BLaER1 treated with 17β-estradiol and CSF1 and Interleukin-3, amounts not matched to agents 10 nM and 100 nM (cell line): ENCODE measurements at regions not wholly inside any gene's neighbourhood (a gene's known extent, or its start where the extent isn't known, plus 50 kb on each side); places are given as distances from the start of the nearest gene placed in this dataset.
A peak's percentile ranks its signal among the peaks of the same experiment; 100 is the strongest.

Experiments used
- H3K27ac ChIP-seq, 11 experiments: shearing (Covaris generic); formaldehyde crosslinking; 2 replicates each; pipeline ENCODE4 v1.8.1; 2022
- H3K27me3 ChIP-seq, 11 experiments: shearing (Covaris generic); formaldehyde crosslinking; 2 replicates each; pipeline ENCODE4 v1.8.1; 2022
- H3K36me3 ChIP-seq, 11 experiments: shearing (Covaris generic); formaldehyde crosslinking; 2 replicates each; pipeline ENCODE4 v1.8.1; 2022
- H3K4me1 ChIP-seq, 10 experiments: shearing (Covaris generic); formaldehyde crosslinking; 2 replicates each; pipeline ENCODE4 v1.8.1; 2022
- H3K4me2 ChIP-seq, 11 experiments: shearing (Covaris generic); formaldehyde crosslinking; 2 replicates each; pipeline ENCODE4 v1.8.1; 2022
- H3K4me3 ChIP-seq, 10 experiments: shearing (Covaris generic); formaldehyde crosslinking; 2 replicates each; pipeline ENCODE4 v1.8.1; 2022
- H3K9ac ChIP-seq, 11 experiments: shearing (Covaris generic); formaldehyde crosslinking; 2 replicates each; pipeline ENCODE4 v1.8.1; 2022
- H3K9me3 ChIP-seq, 11 experiments: shearing (Covaris generic); formaldehyde crosslinking; replicated peaks in 1 of 11; 2 replicates each; pipeline ENCODE4 v1.8.1; 2022
- H4K20me1 ChIP-seq, 11 experiments: shearing (Covaris generic); formaldehyde crosslinking; 2 replicates each; pipeline ENCODE4 v1.8.1; 2022
- Cebpa-rat ChIP-seq, 11 experiments: shearing (Covaris generic); IDR thresholded peaks; 2 replicates each; pipeline ENCODE4 v1.8.1; 2022

DNA sequence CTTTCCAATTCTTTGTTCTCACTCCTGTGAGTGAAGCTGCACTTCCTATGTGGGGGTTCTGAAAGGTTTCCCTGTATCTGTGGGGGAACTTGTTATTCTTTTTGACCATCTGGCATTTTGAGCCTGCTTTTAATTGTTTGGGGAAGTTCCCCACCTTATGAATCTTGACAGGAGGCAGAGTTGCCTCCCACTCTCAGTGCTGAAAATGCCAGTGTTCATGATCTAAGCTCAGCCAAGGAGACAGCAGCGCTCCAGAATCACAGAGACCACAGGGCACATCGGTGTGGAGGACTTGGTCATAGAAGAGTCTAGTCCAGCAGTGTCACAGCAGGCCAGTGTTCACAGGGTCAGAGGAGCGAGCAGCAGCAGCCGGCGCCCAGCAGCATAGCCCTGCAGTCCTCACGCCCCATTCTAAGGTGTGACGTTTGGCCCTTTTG is 63.8 kb upstream of the PRDX6 start:
- no peaks in the 10 kb centered on the region for H3K27me3 ChIP-seq
- H4K20me1 ChIP-seq = no peaks in the 10 kb centered on the region
- peak overlapping the region in 9 of 11 experiments; percentile 3 to 61 (median 19); a peak in 12 of 22 replicates for H3K4me2 ChIP-seq
- H3K4me1 ChIP-seq = peaks cover 37 to 76% (median 56%) of the 10 kb centered on the region in 10 experiments
- no peak overlapping the region for H3K27ac ChIP-seq
- H3K4me3 ChIP-seq = no peak overlapping the region
- H3K9ac ChIP-seq = no peak overlapping the region
- H3K9me3 ChIP-seq = no peaks in the 10 kb centered on the region
- H3K36me3 ChIP-seq = no peaks in the 10 kb centered on the region; a peak in 1 of 22 replicates
- TF ChIP-seq Cebpa-rat (IDR thresholded peaks at IDR 0.05) = no peak

DNA sequence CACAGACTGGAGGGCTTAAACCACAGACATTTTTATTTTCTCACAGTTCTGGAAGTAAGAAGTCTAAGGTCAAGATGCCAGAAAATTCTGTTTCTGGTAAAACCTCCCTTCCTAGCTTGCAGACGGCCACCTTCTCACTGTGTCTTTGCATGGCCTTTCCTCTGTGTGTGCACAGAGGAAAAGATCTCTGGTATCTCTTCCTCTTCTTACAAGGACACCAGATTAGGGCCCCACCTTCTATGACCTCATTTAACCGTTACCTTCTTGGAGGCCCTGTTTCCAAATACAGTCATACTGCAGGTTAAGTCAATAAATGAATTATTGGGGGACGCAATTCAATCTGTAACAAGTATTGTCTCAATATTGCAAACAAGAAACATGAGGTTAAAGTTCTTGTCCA is 63.0 kb upstream of the PRDX6 start:
- peaks cover 29 to 69% (median 48%) of the 10 kb centered on the region in 10 experiments for H3K4me1 ChIP-seq
- no peak overlapping the region for H3K27ac ChIP-seq
- no peak overlapping the region for H3K9ac ChIP-seq
- no peaks in the 10 kb centered on the region for H4K20me1 ChIP-seq
- H3K4me2 ChIP-seq = peak overlapping the region in 9 of 11 experiments; percentile 3 to 61 (median 29); a peak in 13 of 22 replicates
- no peaks in the 10 kb centered on the region for H3K9me3 ChIP-seq
- TF ChIP-seq Cebpa-rat (IDR thresholded peaks at IDR 0.05) = no peak
- no peaks in the 10 kb centered on the region for H3K27me3 ChIP-seq
- no peak overlapping the region for H3K4me3 ChIP-seq
- H3K36me3 ChIP-seq = no peaks in the 10 kb centered on the region; a peak in 1 of 22 replicates

DNA sequence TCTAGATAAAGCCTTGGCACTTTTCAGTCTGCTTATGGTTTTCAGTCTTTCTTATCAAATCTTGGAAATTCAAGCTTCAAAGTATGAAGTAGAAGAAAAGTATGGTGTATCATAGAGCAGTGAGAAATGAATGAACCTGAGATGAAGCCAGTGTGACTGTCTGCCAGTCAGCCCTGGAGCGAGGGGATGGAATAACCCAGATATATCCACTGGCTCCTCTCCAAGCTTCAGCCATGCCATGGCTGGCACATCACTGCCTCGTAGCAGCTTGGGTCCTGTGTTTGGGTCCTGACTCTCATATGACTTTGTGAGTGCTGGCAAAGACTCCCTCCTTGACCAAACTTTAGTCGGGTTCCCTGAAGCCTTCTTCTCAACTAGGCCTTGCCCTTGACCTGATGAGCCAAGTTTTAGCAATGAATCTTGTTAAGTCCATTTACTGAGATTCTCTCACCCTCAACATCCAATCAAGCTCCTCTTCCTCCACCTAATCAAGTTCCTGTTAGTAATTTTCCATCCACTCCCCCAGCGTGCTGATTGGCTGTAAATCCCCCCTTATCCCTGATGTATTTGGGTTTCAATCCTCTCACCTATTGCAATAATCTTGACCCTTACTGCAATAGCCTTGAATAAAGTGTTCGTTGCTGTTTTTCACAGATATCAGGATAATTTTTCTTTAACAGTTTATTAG is 62.5 kb upstream of the PRDX6 start:
- Histone ChIP-seq H3K27me3 (no peaks in the 10 kb centered on the region), H3K27ac (no peak overlapping the region), H3K4me2 (peak overlapping the region in 8 of 11 experiments; percentile 13 to 61 (median 33); a peak in 10 of 22 replicates), H4K20me1 (no peaks in the 10 kb centered on the region), H3K9ac (no peak overlapping the region), H3K4me3 (no peak overlapping the region), H3K4me1 (peaks cover 23 to 63% (median 42%) of the 10 kb centered on the region in 10 experiments), H3K36me3 (no peaks in the 10 kb centered on the region; a peak in 1 of 22 replicates), H3K9me3 (no peaks in the 10 kb centered on the region)
- no peak for TF ChIP-seq Cebpa-rat (IDR thresholded peaks at IDR 0.05)

DNA sequence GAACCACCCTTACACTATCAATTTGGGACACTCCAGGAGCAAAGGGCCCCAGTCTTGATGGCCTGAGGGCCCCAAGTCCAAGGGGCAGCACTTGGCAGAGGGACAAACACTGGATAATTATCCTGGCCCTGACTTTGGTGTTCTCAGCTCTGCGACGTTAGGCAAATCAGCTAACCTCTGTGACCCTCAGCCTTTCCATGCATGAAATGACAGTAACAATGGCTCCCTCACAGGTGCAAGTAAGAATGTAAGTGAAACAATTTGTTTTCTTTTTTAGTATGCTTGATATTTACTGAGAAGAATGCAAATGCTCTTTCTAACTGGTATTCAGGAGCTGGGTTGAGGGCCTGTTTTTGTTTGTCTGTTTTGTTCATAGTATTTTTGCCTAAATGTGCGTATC is 61.6 kb upstream of the PRDX6 start:
- Histone ChIP-seq H3K9me3 (no peaks in the 10 kb centered on the region), H3K4me2 (peak overlapping the region in 4 of 11 experiments; percentile 6 to 35 (median 17); a peak in 7 of 22 replicates), H3K27me3 (no peaks in the 10 kb centered on the region), H3K4me1 (peaks cover 15 to 61% (median 34%) of the 10 kb centered on the region in 10 experiments), H3K4me3 (no peak overlapping the region), H3K27ac (no peak overlapping the region), H3K36me3 (no peaks in the 10 kb centered on the region; a peak in 1 of 22 replicates), H4K20me1 (no peaks in the 10 kb centered on the region), H3K9ac (no peak overlapping the region)
- TF ChIP-seq Cebpa-rat (IDR thresholded peaks at IDR 0.05) = no peak

DNA sequence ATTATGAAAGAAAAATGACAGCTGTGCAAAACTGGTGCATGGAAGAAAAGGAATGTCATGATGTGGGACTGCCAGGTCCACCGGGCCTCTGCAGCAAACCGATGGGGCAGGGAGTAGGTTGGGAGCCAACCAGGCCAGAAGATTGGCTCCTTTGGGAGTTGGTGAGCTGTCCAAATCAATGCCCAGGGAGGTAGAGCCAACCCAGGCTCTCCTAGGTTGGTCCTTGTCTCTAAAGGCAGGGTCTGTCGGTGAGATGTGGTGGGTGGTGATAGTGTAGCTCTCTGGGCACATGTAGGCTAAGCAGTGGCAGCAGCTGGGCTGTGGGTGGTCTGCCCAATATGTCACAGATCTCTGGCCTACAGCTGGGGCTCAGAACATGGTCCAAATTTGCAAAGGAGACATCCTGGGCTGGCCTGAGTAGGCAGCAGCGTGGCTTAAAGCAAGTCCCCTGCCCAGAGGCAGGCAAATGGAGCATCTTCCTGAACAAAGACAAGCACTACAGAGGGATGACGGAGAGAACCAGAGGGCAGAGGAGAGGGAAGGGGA is 61.2 kb upstream of the PRDX6 start:
- no peak overlapping the region for H3K9ac ChIP-seq
- peak overlapping the region in 4 of 11 experiments; percentile 6 to 35 (median 17); a peak in 5 of 22 replicates for H3K4me2 ChIP-seq
- H3K27ac ChIP-seq = no peak overlapping the region
- peaks cover 10 to 56% (median 29%) of the 10 kb centered on the region in 10 experiments; a peak in 19 of 20 replicates for H3K4me1 ChIP-seq
- TF ChIP-seq Cebpa-rat (IDR thresholded peaks at IDR 0.05) = no peak
- no peaks in the 10 kb centered on the region for H4K20me1 ChIP-seq
- no peaks in the 10 kb centered on the region; a peak in 1 of 22 replicates for H3K36me3 ChIP-seq
- no peaks in the 10 kb centered on the region for H3K9me3 ChIP-seq
- H3K4me3 ChIP-seq = no peak overlapping the region
- H3K27me3 ChIP-seq = no peaks in the 10 kb centered on the region

DNA sequence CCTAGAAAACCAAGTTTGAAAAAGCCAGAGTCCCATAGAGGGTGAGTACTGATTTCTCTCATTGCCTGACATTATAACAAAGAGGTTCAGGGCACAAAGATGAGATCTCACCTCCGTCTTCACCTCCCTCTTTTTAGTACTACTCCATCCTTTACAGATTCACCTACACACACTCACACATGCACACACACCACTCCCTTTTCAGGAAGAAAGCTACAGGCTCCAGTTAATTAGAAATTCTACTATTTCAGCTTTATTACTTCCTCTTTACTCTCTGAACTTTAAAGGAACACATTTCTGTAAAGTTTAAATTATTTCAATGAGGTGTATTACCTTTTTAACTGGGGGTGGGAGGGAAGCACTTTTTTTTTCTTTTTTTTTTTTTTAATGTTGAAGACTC is 59.6 kb upstream of the PRDX6 start:
- no peaks in the 10 kb centered on the region; a peak in 1 of 22 replicates for H4K20me1 ChIP-seq
- no peak for TF ChIP-seq Cebpa-rat (IDR thresholded peaks at IDR 0.05)
- H3K9ac ChIP-seq = no peak overlapping the region
- H3K4me3 ChIP-seq = no peak overlapping the region
- H3K9me3 ChIP-seq = no peaks in the 10 kb centered on the region
- no peaks in the 10 kb centered on the region; a peak in 1 of 22 replicates for H3K36me3 ChIP-seq
- H3K4me2 ChIP-seq = peak overlapping the region in 3 of 11 experiments; percentile 28 to 52 (median 31); a peak in 5 of 22 replicates
- peaks cover 13 to 51% (median 28%) of the 10 kb centered on the region in 10 experiments; a peak in 16 of 20 replicates for H3K4me1 ChIP-seq
- no peaks in the 10 kb centered on the region for H3K27me3 ChIP-seq
- no peak overlapping the region for H3K27ac ChIP-seq

DNA sequence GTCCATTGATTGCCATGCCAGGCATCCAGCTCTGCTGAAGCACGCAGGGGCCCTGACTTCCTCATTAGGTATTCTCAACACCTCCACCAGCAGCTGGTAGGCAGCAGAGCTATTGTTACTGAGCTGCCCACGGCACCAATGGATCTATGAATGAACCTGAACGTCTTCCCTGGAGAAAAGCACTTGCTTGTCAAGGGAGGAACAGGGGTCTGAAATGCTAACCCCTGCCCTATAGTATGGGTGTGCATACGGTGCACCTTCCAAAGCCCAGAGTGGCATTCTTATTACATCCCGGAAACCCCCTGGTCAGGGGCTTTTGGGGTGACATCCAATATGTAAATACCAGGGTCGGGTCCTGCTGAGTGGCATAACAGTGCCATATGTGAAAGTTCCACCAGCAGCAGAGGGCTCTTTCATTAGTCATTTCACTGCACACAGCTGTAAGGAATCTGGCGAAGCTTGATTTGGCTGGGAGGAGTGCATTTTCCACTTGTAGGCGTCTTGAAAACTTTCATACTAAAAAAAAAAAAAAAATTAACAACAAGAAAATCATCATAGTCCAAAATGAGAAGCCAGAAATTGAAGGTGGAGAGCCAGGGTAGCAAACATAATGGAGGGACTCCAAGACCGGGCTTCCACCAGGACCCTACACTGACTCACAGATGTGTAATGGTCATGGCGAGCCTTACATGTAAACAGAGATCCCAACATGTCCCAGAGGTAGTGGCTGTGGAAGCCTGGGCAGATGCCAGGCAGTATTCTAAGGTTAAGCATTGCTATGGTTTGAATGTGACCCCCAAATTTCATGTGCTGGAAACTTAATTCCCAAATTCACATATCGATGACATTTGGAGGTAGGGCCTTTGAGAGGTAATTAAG is 58.8 kb upstream of the PRDX6 start:
- Histone ChIP-seq H3K9ac (no peak overlapping the region), H3K27ac (no peak overlapping the region), H3K36me3 (no peaks in the 10 kb centered on the region; a peak in 1 of 22 replicates), H3K4me3 (no peak overlapping the region), H3K4me1 (peaks cover 12 to 51% (median 23%) of the 10 kb centered on the region in 10 experiments; a peak in 16 of 20 replicates), H3K4me2 (peak overlapping the region in 3 of 11 experiments; percentile 28 to 52 (median 31); a peak in 5 of 22 replicates), H3K9me3 (no peaks in the 10 kb centered on the region), H3K27me3 (no peaks in the 10 kb centered on the region), H4K20me1 (no peaks in the 10 kb centered on the region; a peak in 1 of 22 replicates)
- TF ChIP-seq Cebpa-rat (IDR thresholded peaks at IDR 0.05) = no peak

DNA sequence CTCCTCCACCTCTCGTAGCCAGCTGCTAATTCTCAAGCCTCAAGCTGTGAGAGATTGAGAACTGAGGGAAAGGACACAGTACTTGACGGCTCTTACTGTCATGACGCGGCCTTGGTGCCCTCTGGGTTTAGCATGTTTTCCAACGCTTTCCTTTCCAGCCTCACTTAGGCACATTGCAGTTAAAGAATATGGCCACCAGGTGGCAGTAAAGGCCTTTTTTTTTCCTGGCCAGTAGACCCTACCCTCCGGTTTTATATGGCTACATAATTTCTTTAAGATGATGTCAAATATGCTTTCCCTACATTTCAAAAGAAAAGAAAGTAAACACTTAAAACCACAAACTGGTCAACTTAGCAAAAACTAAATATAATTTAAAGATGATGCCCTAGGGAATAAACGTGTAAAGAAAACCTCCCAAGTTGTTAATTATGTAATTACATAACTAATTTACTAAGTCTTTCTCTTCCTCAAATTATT is 56.8 kb upstream of the PRDX6 start:
- no peaks in the 10 kb centered on the region; a peak in 1 of 22 replicates for H4K20me1 ChIP-seq
- peak overlapping the region in 2 of 11 experiments; percentile 31 to 56; a peak in 2 of 22 replicates for H3K4me2 ChIP-seq
- no peaks in the 10 kb centered on the region for H3K9me3 ChIP-seq
- H3K27ac ChIP-seq = peak overlapping the region in 3 of 11 experiments; percentile 4 to 24 (median 14); a peak in 1 of 22 replicates
- H3K36me3 ChIP-seq = no peaks in the 10 kb centered on the region; a peak in 1 of 22 replicates
- H3K4me1 ChIP-seq = peaks cover 5 to 49% (median 9%) of the 10 kb centered on the region in 10 experiments; a peak in 14 of 20 replicates
- no peaks in the 10 kb centered on the region for H3K27me3 ChIP-seq
- H3K9ac ChIP-seq = 0 out of 22 replicates have a peak overlapping the region, but pooled peaks of 2 of the 11 experiments have one; percentile 16
- no peak for TF ChIP-seq Cebpa-rat (IDR thresholded peaks at IDR 0.05)
- H3K4me3 ChIP-seq = no peak overlapping the region
